Osteoblast (primary cell): ENCODE measurements at regions not wholly inside any gene's neighbourhood (a gene's known extent, or its start where the extent isn't known, plus 50 kb on each side); places are given as distances from the start of the nearest gene placed in this dataset.

Source experiments
- DNase-seq: peaks from one replicate; pipeline ENCODE4 v3.0.0; 2011; ENCODE audit warnings: low spot score, mixed read lengths; ENCODE audit not compliant: insufficient read length; ENCODE audit errors: missing footprints
- H2AFZ ChIP-seq: 2 replicates; pipeline ENCODE4 v1.6.0; 2011; ENCODE audit warnings: mild to moderate bottlenecking, low read length
- H3K27ac ChIP-seq: 2 replicates; pipeline ENCODE4 v1.5.1; 2011; ENCODE audit warnings: mild to moderate bottlenecking, low read depth, low read length, moderate library complexity
- H3K27me3 ChIP-seq: 2 replicates; pipeline ENCODE4 v1.6.0; 2012; ENCODE audit warnings: mild to moderate bottlenecking, control low read depth, inconsistent platforms, low read length, moderate library complexity; ENCODE audit not compliant: insufficient read depth
- H3K36me3 ChIP-seq: 2 replicates; pipeline ENCODE4 v1.5.1; 2011; ENCODE audit warnings: mild to moderate bottlenecking, low read length, control low read depth, moderate library complexity; ENCODE audit not compliant: insufficient read depth
- H3K4me1 ChIP-seq: 2 replicates; pipeline ENCODE4 v1.5.1; 2011; ENCODE audit warnings: mild to moderate bottlenecking, low read length, control low read depth, moderate library complexity; ENCODE audit not compliant: insufficient read depth
- H3K4me2 ChIP-seq: 2 replicates; pipeline ENCODE4 v1.6.0; 2011; ENCODE audit warnings: mild to moderate bottlenecking, low read length; ENCODE audit not compliant: insufficient read depth
- H3K4me3 ChIP-seq: fragments of 200-600 bp; sonication (generic); 3 replicates; pipeline ENCODE4 v1.5.1; 2012; ENCODE audit warnings: mild to moderate bottlenecking, low read length, inconsistent platforms; ENCODE audit not compliant: insufficient read depth
- H3K79me2 ChIP-seq: 2 replicates; pipeline ENCODE4 v1.6.0; 2012; ENCODE audit warnings: mild to moderate bottlenecking, low read length, control low read depth, inconsistent platforms; ENCODE audit not compliant: insufficient read depth
- H3K9me3 ChIP-seq: 2 replicates; pipeline ENCODE4 v1.5.1; 2011; ENCODE audit warnings: low read depth, low read length, control low read depth
- H4K20me1 ChIP-seq: 2 replicates; pipeline ENCODE4 v1.6.0; 2012; ENCODE audit warnings: mild to moderate bottlenecking, low read length, control low read depth; ENCODE audit not compliant: insufficient read depth
- CTCF ChIP-seq: IDR thresholded peaks from 2 replicates; pipeline ENCODE4 v1.5.1; 2011; ENCODE audit warnings: mild to moderate bottlenecking, low read depth, low read length, moderate library complexity; ENCODE audit errors: extremely low read depth

- H3K9me3 ChIP-seq, result no peaks in the 10 kb centered on the region
- no peak for DNase-seq
- no peak for TF ChIP-seq CTCF
These were observed 436.0 kb upstream of the NR2F2 start for GRCh38 chr15:95894407-95894956.

GRCh38 chr15:95895508-95895907, 435.0 kb upstream of the NR2F2 start:
- Histone ChIP-seq H3K9me3 (no peaks in the 10 kb centered on the region), H3K4me1 (no peaks in the 10 kb centered on the region), H2AFZ (no peak overlapping the region), H3K36me3 (no peaks in the 10 kb centered on the region), H3K79me2 (no peaks in the 10 kb centered on the region), H3K4me3 (no peak overlapping the region), H3K27ac (no peak overlapping the region), H3K4me2 (no peak overlapping the region), H3K27me3 (no peaks in the 10 kb centered on the region), H4K20me1 (no peaks in the 10 kb centered on the region)
- TF ChIP-seq CTCF, result no peak
- no peak for DNase-seq

More at GRCh38 chr15:95894407-95894956, 436.0 kb upstream of the NR2F2 start:
- no peaks in the 10 kb centered on the region for H4K20me1 ChIP-seq
- no peaks in the 10 kb centered on the region for H3K4me1 ChIP-seq
- no peaks in the 10 kb centered on the region for H3K36me3 ChIP-seq
- H3K27me3 ChIP-seq, result no peaks in the 10 kb centered on the region
- no peaks in the 10 kb centered on the region for H3K79me2 ChIP-seq
- no peak overlapping the region for H3K4me2 ChIP-seq
- no peak overlapping the region for H3K4me3 ChIP-seq
- H2AFZ ChIP-seq, result no peak overlapping the region
- H3K27ac ChIP-seq, result no peak overlapping the region

GRCh38 chr15:95897651-95898050, 432.8 kb upstream of the NR2F2 start:
- H3K4me1 ChIP-seq, result no peaks in the 10 kb centered on the region
- TF ChIP-seq CTCF, result no peak
- no peak overlapping the region for H2AFZ ChIP-seq
- no peak for DNase-seq
- no peaks in the 10 kb centered on the region for H3K9me3 ChIP-seq
- H4K20me1 ChIP-seq, result no peaks in the 10 kb centered on the region
- H3K79me2 ChIP-seq, result no peaks in the 10 kb centered on the region
- H3K4me3 ChIP-seq, result no peak overlapping the region
- H3K36me3 ChIP-seq, result no peaks in the 10 kb centered on the region
- no peaks in the 10 kb centered on the region for H3K27me3 ChIP-seq
- H3K27ac ChIP-seq, result no peak overlapping the region
- H3K4me2 ChIP-seq, result no peak overlapping the region

GRCh38 chr15:95898761-95899160, 431.7 kb upstream of the NR2F2 start:
- Histone ChIP-seq H3K36me3 (no peaks in the 10 kb centered on the region), H4K20me1 (no peaks in the 10 kb centered on the region), H3K4me1 (no peaks in the 10 kb centered on the region), H3K9me3 (no peaks in the 10 kb centered on the region), H3K27me3 (no peaks in the 10 kb centered on the region), H2AFZ (no peak overlapping the region), H3K4me3 (no peak overlapping the region), H3K4me2 (no peak overlapping the region), H3K79me2 (no peaks in the 10 kb centered on the region), H3K27ac (no peak overlapping the region)
- no peak for DNase-seq
- TF ChIP-seq CTCF, result no peak
